NK-92 treated with Interleukin-12 subunit alpha and Interleukin-12 subunit beta, amount 100 ng/mL, for 24 hours (cell line): ENCODE measurements at regions not wholly inside any gene's neighbourhood (a gene's known extent, or its start where the extent isn't known, plus 50 kb on each side); places are given as distances from the start of the nearest gene placed in this dataset.
A peak's percentile ranks its signal among the peaks of the same experiment; 100 is the strongest.
"Not testable (repeated sequence)": the region's sequence is repeated elsewhere in the genome, so short reads cannot be mapped to it uniquely, and the experiment has no call there.

ENCODE experiments used
- DNase-seq: peaks from one replicate; lab custom pipeline; 2025; lab: John Stamatoyannopoulos, UW

GRCh38 chr1:111063595-111063994 lies 76.3 kb downstream of the DRAM2 start:
- DNase-seq, result no peak

GRCh38 chr1:111062624-111063023 lies 77.3 kb downstream of the DRAM2 start:
- no peak for DNase-seq

GRCh38 chr1:111062081-111062480 lies 77.8 kb downstream of the DRAM2 start:
- no peak for DNase-seq

GRCh38 chr1:111054656-111055055 lies 85.2 kb downstream of the DRAM2 start:
- DNase-seq, result no peak

GRCh38 chr1:111052246-111052645 lies 87.6 kb downstream of the DRAM2 start:
- DNase-seq, result no peak

GRCh38 chr1:111048253-111048652 lies 84.5 kb upstream of the LRIF1 start:
- not testable (repeated sequence) for DNase-seq

GRCh38 chr1:111045033-111045722 lies 81.5 kb upstream of the LRIF1 start:
- DNase-seq, result no peak

- DNase-seq, result peak; percentile 5
Measured at GRCh38 chr1:111032295-111032897, 68.7 kb upstream of the LRIF1 start.

GRCh38 chr1:111030590-111030989 lies 66.9 kb upstream of the LRIF1 start:
- DNase-seq, result peak; percentile 18

GRCh38 chr1:111025109-111025508 lies 61.4 kb upstream of the LRIF1 start:
- DNase-seq, result no peak

- no peak for DNase-seq
Measured at GRCh38 chr1:111015222-111015621, 51.5 kb upstream of the LRIF1 start.
